ENCODE measurements at regions not wholly inside any gene's neighbourhood (a gene's known extent, or its start where the extent isn't known, plus 50 kb on each side); places are given as distances from the start of the nearest gene placed in this dataset.

- intact Hi-C loops (cut with micrococcal nuclease) = no loop called here
- ChIA-PET POLR2A (no interaction called here), CTCF (no interaction called here)
- Mint-ChIP-seq H3K27ac (no peak overlapping the region), H3K36me3 (no peaks in the 10 kb centered on the region), H3K9me3 (peaks cover 2% of the 10 kb centered on the region), H3K4me3 (no peak overlapping the region), H3K27me3 (no peaks in the 10 kb centered on the region), H3K4me1 (ENCODE audit: low read depth) (no peaks in the 10 kb centered on the region)
- no peak for DNase-seq
Observed at GRCh38 chr5:167150661-167151060, 1140.8 kb upstream of the WWC1 start.

- Mint-ChIP-seq H3K4me1 (ENCODE audit: low read depth) (no peaks in the 10 kb centered on the region), H3K4me3 (no peak overlapping the region), H3K9me3 (peaks cover 2% of the 10 kb centered on the region), H3K36me3 (no peaks in the 10 kb centered on the region), H3K27me3 (no peaks in the 10 kb centered on the region), H3K27ac (no peak overlapping the region)
- ChIA-PET CTCF (no interaction called here), POLR2A (no interaction called here)
- intact Hi-C loops (cut with micrococcal nuclease) = no loop called here
- no peak for DNase-seq
Observed at GRCh38 chr5:167152561-167152960, 1138.9 kb upstream of the WWC1 start.

GRCh38 chr5:167155387-167156005 is 1135.9 kb upstream of the WWC1 start:
- peaks cover 2% of the 10 kb centered on the region for H3K9me3 Mint-ChIP-seq
- no peaks in the 10 kb centered on the region for H3K4me1 Mint-ChIP-seq (ENCODE audit: low read depth)
- no peaks in the 10 kb centered on the region for H3K36me3 Mint-ChIP-seq
- H3K27me3 Mint-ChIP-seq = no peaks in the 10 kb centered on the region
- CTCF ChIA-PET = no interaction called here
- H3K27ac Mint-ChIP-seq = no peak overlapping the region
- POLR2A ChIA-PET = no interaction called here
- intact Hi-C loops (cut with micrococcal nuclease) = no loop called here
- no peak for DNase-seq
- H3K4me3 Mint-ChIP-seq = no peak overlapping the region

- Mint-ChIP-seq H3K9me3 (peaks cover 2% of the 10 kb centered on the region), H3K4me3 (no peak overlapping the region), H3K27me3 (no peaks in the 10 kb centered on the region), H3K36me3 (no peaks in the 10 kb centered on the region), H3K4me1 (ENCODE audit: low read depth) (no peaks in the 10 kb centered on the region), H3K27ac (no peak overlapping the region)
- CTCF ChIA-PET = no interaction called here
- no peak for DNase-seq
- POLR2A ChIA-PET = no interaction called here
- intact Hi-C loops (cut with micrococcal nuclease) = no loop called here
Observed at GRCh38 chr5:167156446-167156845, 1135.0 kb upstream of the WWC1 start.

GRCh38 chr5:167158588-167158987 is 1132.9 kb upstream of the WWC1 start:
- no peaks in the 10 kb centered on the region for H3K36me3 Mint-ChIP-seq

GRCh38 chr5:167160388-167160787 is 1131.1 kb upstream of the WWC1 start:
- no peaks in the 10 kb centered on the region for H3K4me1 Mint-ChIP-seq (ENCODE audit: low read depth)
- no peak overlapping the region for H3K27ac Mint-ChIP-seq
- intact Hi-C loops (cut with micrococcal nuclease) = no loop called here
- DNase-seq = no peak
- no peak overlapping the region for H3K4me3 Mint-ChIP-seq
- H3K27me3 Mint-ChIP-seq = no peaks in the 10 kb centered on the region
- POLR2A ChIA-PET = no interaction called here
- CTCF ChIA-PET = no interaction called here
- no peaks in the 10 kb centered on the region for H3K9me3 Mint-ChIP-seq
- no peaks in the 10 kb centered on the region for H3K36me3 Mint-ChIP-seq

More at GRCh38 chr5:167158588-167158987, 1132.9 kb upstream of the WWC1 start:
- Mint-ChIP-seq H3K27ac (no peak overlapping the region), H3K4me3 (no peak overlapping the region), H3K4me1 (ENCODE audit: low read depth) (no peaks in the 10 kb centered on the region), H3K9me3 (no peaks in the 10 kb centered on the region), H3K27me3 (no peaks in the 10 kb centered on the region)
- ChIA-PET CTCF (no interaction called here), POLR2A (no interaction called here)
- intact Hi-C loops (cut with micrococcal nuclease) = no loop called here
- DNase-seq = no peak

GRCh38 chr5:167166696-167167095 is 1124.7 kb upstream of the WWC1 start:
- ChIA-PET POLR2A (no interaction called here), CTCF (no interaction called here)
- no peaks in the 10 kb centered on the region for H3K27me3 Mint-ChIP-seq

GRCh38 chr5:167167191-167167795 is 1124.2 kb upstream of the WWC1 start:
- intact Hi-C loops (cut with micrococcal nuclease) = no loop called here
- ChIA-PET CTCF (no interaction called here), POLR2A (no interaction called here)
- Mint-ChIP-seq H3K27ac (no peak overlapping the region), H3K4me3 (no peak overlapping the region), H3K27me3 (no peaks in the 10 kb centered on the region), H3K9me3 (peaks cover 4% of the 10 kb centered on the region), H3K4me1 (ENCODE audit: low read depth) (no peaks in the 10 kb centered on the region), H3K36me3 (no peaks in the 10 kb centered on the region)
- no peak for DNase-seq

More at GRCh38 chr5:167166696-167167095, 1124.7 kb upstream of the WWC1 start:
- Mint-ChIP-seq H3K9me3 (peaks cover 4% of the 10 kb centered on the region), H3K27ac (no peak overlapping the region), H3K4me3 (no peak overlapping the region), H3K36me3 (no peaks in the 10 kb centered on the region), H3K4me1 (ENCODE audit: low read depth) (no peaks in the 10 kb centered on the region)
- no peak for DNase-seq
- intact Hi-C loops (cut with micrococcal nuclease) = no loop called here

- intact Hi-C loops (cut with micrococcal nuclease) = no loop called here
- H3K36me3 Mint-ChIP-seq = no peaks in the 10 kb centered on the region
- H3K27ac Mint-ChIP-seq = no peak overlapping the region
- H3K9me3 Mint-ChIP-seq = peaks cover 4% of the 10 kb centered on the region
- H3K27me3 Mint-ChIP-seq = no peaks in the 10 kb centered on the region
- H3K4me1 Mint-ChIP-seq (ENCODE audit: low read depth) = no peaks in the 10 kb centered on the region
- ChIA-PET CTCF (no interaction called here), POLR2A (no interaction called here)
- DNase-seq = no peak
- H3K4me3 Mint-ChIP-seq = no peak overlapping the region
Observed at GRCh38 chr5:167168971-167169370, 1122.5 kb upstream of the WWC1 start.

GRCh38 chr5:167171056-167171455 is 1120.4 kb upstream of the WWC1 start:
- Mint-ChIP-seq H3K36me3 (no peaks in the 10 kb centered on the region), H3K9me3 (peaks cover 4% of the 10 kb centered on the region), H3K27me3 (no peaks in the 10 kb centered on the region), H3K27ac (no peak overlapping the region), H3K4me1 (ENCODE audit: low read depth) (no peaks in the 10 kb centered on the region), H3K4me3 (no peak overlapping the region)
- POLR2A ChIA-PET = no interaction called here
- intact Hi-C loops (cut with micrococcal nuclease) = no loop called here
- CTCF ChIA-PET = no interaction called here
- DNase-seq = no peak

- H3K4me1 Mint-ChIP-seq (ENCODE audit: low read depth) = no peaks in the 10 kb centered on the region
- intact Hi-C loops (cut with micrococcal nuclease) = no loop called here
- peaks cover 6% of the 10 kb centered on the region for H3K9me3 Mint-ChIP-seq
Observed at GRCh38 chr5:167177736-167178135, 1113.7 kb upstream of the WWC1 start.

GRCh38 chr5:167180906-167181305 is 1110.5 kb upstream of the WWC1 start:
- ChIA-PET POLR2A (no interaction called here), CTCF (no interaction called here)

More at GRCh38 chr5:167177736-167178135, 1113.7 kb upstream of the WWC1 start:
- POLR2A ChIA-PET = no interaction called here
- no peak for DNase-seq
- H3K27me3 Mint-ChIP-seq = no peaks in the 10 kb centered on the region
- CTCF ChIA-PET = no interaction called here
- no peak overlapping the region for H3K4me3 Mint-ChIP-seq
- no peaks in the 10 kb centered on the region for H3K36me3 Mint-ChIP-seq
- no peak overlapping the region for H3K27ac Mint-ChIP-seq

GRCh38 chr5:167205881-167206280 is 1085.6 kb upstream of the WWC1 start:
- peaks cover 7% of the 10 kb centered on the region for H3K9me3 Mint-ChIP-seq
- POLR2A ChIA-PET = no interaction called here
- no peaks in the 10 kb centered on the region for H3K36me3 Mint-ChIP-seq
- CTCF ChIA-PET = no interaction called here
- no peaks in the 10 kb centered on the region for H3K4me1 Mint-ChIP-seq (ENCODE audit: low read depth)
- H3K27me3 Mint-ChIP-seq = no peaks in the 10 kb centered on the region
- no peak overlapping the region for H3K4me3 Mint-ChIP-seq
- intact Hi-C loops (cut with micrococcal nuclease) = no loop called here
- no peak overlapping the region for H3K27ac Mint-ChIP-seq
- DNase-seq = no peak

More at GRCh38 chr5:167180906-167181305, 1110.5 kb upstream of the WWC1 start:
- intact Hi-C loops (cut with micrococcal nuclease) = no loop called here
- Mint-ChIP-seq H3K9me3 (peaks cover 8% of the 10 kb centered on the region), H3K27ac (no peak overlapping the region), H3K36me3 (no peaks in the 10 kb centered on the region), H3K4me3 (no peak overlapping the region), H3K27me3 (no peaks in the 10 kb centered on the region), H3K4me1 (ENCODE audit: low read depth) (no peaks in the 10 kb centered on the region)
- DNase-seq = no peak
